OCI-M2 (cell line): ENCODE measurements at regions not wholly inside any gene's neighbourhood (a gene's known extent, or its start where the extent isn't known, plus 50 kb on each side); places are given as distances from the start of the nearest gene placed in this dataset.
"Not testable (repeated sequence)": the region's sequence is repeated elsewhere in the genome, so short reads cannot be mapped to it uniquely, and the experiment has no call there.

Source experiments
- DNase-seq: peaks from one replicate; lab custom pipeline; 2025; ENCODE audit not compliant: unreplicated experiment; lab: John Stamatoyannopoulos, UW

GRCh38 chr3:94405258-94406035, 342.6 kb downstream of the NSUN3 start:
- no peak for DNase-seq

DNA sequence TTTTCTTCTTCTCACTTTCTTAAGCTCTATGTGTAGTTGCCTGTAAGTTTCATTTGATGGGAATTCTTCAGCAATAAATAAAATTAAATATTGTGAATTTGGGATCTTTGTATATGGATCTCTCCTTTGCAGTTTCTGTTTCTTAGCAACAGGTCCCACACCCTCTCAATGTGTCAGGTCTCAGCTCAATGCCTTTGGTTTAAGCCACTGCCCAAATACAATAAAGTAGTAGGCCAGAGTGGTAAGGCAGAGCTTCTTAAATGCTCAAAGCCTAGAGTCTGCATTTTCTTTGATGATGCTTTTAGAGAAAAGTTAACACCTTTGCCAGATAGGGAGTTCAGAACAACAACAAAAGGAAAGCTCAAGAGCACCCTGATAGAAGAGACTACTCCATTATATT, 343.7 kb downstream of the NSUN3 start:
- no peak for DNase-seq

- not testable (repeated sequence) for DNase-seq
Measured at GRCh38 chr3:94412936-94413335, 350.1 kb downstream of the NSUN3 start.

- DNase-seq, result no peak
Measured at GRCh38 chr3:94413336-94414108, 350.7 kb downstream of the NSUN3 start.

GRCh38 chr3:94414418-94414817, 351.6 kb downstream of the NSUN3 start:
- DNase-seq, result no peak

DNA sequence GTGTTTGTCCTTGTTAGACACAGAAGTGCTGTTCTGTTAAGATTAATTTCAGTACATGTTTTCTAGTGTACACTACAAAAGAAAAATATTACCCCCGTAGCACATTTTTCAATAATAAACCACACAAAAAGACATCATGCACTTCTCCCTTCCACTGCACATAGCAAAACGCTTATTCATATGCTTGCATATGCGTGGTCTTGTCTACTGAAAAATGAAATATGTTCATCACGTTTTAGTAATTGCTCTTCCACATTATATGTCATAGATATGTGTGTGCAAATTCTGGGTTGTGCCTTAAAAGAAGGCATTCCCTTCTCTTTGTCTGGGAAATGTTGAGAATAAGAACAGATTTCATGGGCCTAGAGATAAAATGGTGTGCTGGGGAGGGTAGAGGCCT, 353.9 kb downstream of the NSUN3 start:
- DNase-seq, result no peak

DNA sequence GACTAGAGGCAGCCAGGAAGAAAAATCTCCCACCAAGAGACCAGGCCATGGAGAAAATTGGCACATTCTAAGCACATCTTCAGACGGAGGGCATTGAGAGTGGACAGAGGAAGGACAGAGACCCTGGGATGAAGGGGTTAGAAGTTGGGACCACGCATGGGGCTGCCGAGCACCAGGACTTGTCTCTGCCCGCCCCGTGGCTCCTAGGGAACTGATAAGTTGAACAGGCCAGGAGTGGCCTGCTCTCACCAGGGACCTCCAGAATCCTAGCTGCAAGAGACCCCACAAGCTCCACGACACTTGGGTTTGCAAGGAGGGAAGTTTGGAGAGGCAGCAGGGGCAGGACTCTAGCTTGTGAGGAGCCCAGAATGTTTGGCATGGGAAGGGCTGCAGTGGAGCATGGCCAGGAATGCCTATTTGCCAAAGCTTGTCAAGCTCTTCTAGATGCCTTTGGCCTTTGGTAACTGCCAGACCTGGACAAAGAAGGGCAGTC, 355.1 kb downstream of the NSUN3 start:
- no peak for DNase-seq

DNA sequence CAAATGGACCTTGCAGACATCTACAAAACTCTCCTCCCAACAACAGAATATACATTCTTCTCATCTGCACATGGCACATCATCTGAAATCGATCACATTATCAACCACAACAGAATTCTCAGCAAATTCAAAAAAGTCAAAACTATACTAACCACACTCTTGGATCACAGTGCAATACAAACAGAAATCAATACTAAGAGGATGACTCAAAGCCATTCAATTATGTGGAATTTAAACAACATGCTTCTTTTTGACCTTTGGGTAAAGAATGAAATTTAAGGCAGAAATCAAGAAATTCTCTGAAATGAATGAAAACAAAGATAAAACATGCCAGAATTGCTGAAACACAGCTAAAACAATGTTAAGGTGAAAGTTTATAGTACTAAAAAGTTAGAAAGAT, 358.1 kb downstream of the NSUN3 start:
- DNase-seq, result no peak

- DNase-seq, result no peak
Measured at GRCh38 chr3:94423578-94423977, 360.7 kb downstream of the NSUN3 start.

DNA sequence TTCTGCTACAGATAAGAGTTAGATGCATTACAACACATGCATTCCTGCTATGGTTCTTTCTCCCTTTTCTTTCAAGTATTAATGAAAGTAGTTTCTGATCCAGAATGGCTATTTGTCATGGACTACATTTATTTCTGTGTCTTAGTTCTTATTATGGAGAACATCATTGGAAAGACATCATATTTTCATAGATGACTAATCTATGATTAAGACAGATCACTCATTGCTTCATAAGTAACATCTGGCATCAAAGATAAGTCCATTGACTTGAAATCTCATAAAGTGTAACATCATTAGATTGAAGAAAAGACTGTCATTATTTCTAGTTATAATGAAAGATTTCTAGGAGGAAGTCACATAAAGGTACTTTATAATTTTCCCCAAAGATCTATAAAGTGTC, 366.7 kb downstream of the NSUN3 start:
- DNase-seq, result no peak

- no peak for DNase-seq
Measured at GRCh38 chr3:94431876-94432570, 369.2 kb downstream of the NSUN3 start.

DNA sequence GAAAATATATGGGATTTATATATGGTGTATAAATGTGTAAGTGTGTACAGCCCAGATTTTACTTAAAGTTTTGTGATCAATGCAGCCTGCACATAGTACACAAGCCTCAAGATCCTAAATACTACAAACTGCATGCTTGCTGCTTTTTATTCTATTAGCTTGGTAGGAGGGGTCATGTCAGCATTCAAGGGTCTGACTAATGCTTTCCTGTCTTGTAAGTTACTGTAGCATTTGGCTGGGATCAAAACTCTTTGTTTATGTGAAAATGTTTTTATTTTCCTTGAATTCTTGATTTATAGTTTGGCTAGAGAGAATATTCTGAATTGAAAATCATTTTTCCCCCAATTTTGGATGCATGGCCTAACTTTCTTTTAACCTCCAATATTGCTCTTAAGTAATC, 370.9 kb downstream of the NSUN3 start:
- DNase-seq, result no peak

DNA sequence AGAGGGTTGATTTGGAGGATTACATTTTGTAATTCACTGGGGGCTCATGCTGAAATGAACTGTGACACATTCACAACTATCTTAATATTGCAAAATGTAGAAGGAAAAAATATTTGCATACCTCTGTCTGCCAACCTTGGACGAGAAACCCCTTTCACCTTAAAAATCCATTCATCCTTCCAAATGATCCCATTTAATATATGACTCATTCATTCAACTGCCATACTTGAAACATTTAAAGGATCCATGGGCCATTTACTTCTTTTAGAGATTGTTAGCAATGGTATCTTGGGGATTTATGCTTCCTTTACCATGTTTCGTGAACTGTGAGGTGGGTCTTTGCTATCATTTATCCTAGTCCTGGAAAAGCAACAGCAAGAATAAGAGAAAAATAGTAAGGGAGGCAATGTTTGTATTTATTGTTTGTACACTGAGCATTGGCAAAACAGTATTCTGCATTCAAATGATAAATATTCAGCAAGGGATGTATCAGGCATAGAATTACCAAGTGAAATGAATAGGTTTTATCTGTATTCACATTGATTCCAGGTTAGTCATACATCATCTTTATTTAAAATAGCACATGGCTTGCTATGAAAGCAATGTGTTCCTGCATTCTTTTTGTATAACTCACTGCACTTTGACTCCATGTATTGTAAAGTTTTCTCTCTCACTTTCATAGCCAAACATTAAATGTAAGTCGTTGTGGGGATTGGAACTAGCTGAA, 378.1 kb downstream of the NSUN3 start:
- no peak for DNase-seq

DNA sequence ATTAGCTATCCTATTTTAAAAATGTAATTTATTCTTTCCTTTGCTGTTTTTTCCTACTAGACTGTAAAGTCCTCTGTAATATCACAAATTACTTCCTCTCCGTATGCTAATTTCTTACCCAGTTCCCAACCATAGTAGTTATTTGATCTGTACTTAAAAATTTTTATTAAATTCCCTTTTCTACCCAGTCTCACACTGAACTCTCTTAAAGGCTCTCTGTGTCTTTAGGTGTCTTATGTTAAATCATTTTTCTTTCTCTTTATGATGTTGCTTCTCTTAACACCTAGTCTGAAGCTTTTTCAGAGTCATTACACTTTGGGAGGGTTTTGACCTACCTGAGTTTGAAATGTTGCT, 378.6 kb downstream of the NSUN3 start:
- no peak for DNase-seq

- DNase-seq, result no peak
Measured at GRCh38 chr3:94453864-94454263, 391.0 kb downstream of the NSUN3 start.

DNA sequence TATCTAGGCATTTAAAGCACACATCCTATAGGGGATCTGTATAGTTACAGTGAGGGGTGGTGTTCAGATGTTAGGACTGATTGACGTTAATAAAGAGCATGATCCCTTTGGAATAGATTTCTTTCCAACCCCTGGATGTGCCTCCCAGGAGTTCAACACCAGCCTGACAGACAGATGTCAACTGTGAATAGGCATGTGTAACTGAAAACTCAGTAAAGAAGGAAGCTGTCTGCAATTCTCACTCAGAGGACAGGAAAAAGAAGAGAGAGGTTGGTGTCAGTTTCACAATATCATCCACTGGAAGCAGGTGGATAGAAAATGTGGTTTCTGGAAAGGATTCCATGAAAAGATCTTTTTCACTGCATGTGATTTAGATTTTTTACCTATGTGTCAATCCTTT, 396.3 kb downstream of the NSUN3 start:
- no peak for DNase-seq

DNA sequence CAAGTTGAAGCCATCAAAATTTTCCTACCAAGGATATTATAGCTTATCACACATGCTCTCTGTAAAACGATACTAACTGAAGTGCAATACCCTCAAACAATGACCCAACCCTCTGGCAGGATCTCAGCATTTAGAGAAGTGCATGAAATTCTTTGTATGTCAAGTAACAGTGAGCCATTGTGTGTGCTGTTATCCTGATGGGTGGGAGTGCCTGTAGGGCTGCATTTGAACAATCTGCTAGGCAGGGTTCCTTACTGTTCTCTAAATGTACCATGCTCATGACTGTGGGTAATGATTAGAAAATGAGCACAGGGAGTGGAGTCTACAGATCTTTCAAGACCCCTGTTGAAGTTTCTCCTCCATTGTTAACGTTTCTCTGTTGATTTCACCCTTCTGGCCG, 398.1 kb downstream of the NSUN3 start:
- no peak for DNase-seq

DNA sequence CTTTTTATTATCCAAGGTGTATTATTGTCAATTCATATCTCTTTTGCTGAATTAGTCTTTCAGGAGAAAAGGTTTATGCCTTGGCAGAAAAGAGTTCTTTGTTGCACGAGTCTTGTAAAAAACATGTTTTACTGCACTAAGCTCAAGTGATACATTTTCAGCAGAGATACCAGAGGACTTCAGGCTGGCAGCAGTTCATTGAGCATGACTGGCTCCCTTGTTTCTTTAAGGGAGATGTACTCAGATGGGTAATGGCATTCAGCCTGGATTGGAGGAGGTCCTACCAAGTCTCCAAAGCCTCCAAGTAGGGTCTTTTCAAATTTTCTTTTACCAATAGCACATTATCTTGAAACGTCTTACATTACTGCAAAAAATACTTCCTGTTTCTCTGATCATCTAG, 400.1 kb downstream of the NSUN3 start:
- no peak for DNase-seq

DNA sequence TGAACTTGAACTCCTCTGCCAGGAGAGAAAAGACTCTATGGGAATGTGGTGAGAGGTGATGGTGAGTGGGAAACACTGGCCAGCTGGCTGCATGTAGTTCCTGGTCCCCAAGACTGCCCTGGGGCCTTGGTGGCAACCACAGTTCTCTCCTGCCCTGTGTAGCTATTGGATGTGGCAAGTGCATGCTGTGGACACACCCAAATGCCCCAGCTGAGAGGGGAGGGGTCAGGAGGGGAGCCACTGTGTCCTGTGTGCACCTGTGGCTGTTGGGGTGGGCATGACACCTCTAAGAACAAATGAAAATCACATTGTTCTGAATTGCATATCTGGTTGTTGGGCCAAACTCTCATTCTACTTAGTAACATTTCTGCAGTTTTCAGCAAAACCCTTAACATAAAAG, 409.6 kb downstream of the NSUN3 start:
- DNase-seq, result no peak

GRCh38 chr3:94481226-94481898, 418.5 kb downstream of the NSUN3 start:
- DNase-seq, result no peak

- no peak for DNase-seq
Measured at GRCh38 chr3:94482686-94483085, 419.8 kb downstream of the NSUN3 start.
